Right lobe of liver (tissue), 4 donors: ENCODE measurements at regions not wholly inside any gene's neighbourhood (a gene's known extent, or its start where the extent isn't known, plus 50 kb on each side); places are given as distances from the start of the nearest gene placed in this dataset.

Experiments
- POLR2A ChIP-seq: fragments of 450-650 bp; IDR thresholded peaks from one replicate; pipeline ENCODE4 v1.6.1; 2017; ENCODE audit warnings: antibody characterized with exemption, mild to moderate bottlenecking
- TF ChIP-seq, protein P1 (sequence below), 4 donors: fragments of 200-600 bp in 3 of 4; fragments of 450-650 bp in 1 of 4; IDR thresholded peaks; one replicate each; pipeline versions ENCODE4 v1.5.1 to v1.8.0; 2016 to 2022; ENCODE audit warnings: antibody characterized with exemption in 4 of 4, mild to moderate bottlenecking in 2 of 4
- donor health status: DM: no; HTN: no; CAD: no.
- donor health status: DM: no; HTN: no; CAD: no.
- donor health status: DM: no; HTN: yes; CAD: no.

GRCh38 chr18:31213641-31214040 lies 51.0 kb upstream of the DSC1 start:
- TF ChIP-seq, protein P1, sequence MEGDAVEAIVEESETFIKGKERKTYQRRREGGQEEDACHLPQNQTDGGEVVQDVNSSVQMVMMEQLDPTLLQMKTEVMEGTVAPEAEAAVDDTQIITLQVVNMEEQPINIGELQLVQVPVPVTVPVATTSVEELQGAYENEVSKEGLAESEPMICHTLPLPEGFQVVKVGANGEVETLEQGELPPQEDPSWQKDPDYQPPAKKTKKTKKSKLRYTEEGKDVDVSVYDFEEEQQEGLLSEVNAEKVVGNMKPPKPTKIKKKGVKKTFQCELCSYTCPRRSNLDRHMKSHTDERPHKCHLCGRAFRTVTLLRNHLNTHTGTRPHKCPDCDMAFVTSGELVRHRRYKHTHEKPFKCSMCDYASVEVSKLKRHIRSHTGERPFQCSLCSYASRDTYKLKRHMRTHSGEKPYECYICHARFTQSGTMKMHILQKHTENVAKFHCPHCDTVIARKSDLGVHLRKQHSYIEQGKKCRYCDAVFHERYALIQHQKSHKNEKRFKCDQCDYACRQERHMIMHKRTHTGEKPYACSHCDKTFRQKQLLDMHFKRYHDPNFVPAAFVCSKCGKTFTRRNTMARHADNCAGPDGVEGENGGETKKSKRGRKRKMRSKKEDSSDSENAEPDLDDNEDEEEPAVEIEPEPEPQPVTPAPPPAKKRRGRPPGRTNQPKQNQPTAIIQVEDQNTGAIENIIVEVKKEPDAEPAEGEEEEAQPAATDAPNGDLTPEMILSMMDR (IDR thresholded peaks at IDR 0.05), result no peak
- TF ChIP-seq POLR2A, result no peak
